ENCODE measurements at regions not wholly inside any gene's neighbourhood (a gene's known extent, or its start where the extent isn't known, plus 50 kb on each side); places are given as distances from the start of the nearest gene placed in this dataset.

- no peak for DNase-seq (ENCODE audit: extremely low spot score, unreplicated experiment)
- peaks cover 1% of the 10 kb centered on the region for H3K36me3 Mint-ChIP-seq (ENCODE audit: unreplicated experiment)
- no peak overlapping the region for H3K27ac Mint-ChIP-seq (ENCODE audit: unreplicated experiment)
- peaks cover 3% of the 10 kb centered on the region for H3K4me1 Mint-ChIP-seq (ENCODE audit: unreplicated experiment)
- no peak for TF ChIP-seq CTCF (IDR thresholded peaks at IDR 0.05)
- H3K27me3 Mint-ChIP-seq (ENCODE audit: unreplicated experiment) = no peaks in the 10 kb centered on the region
- no peak overlapping the region for H3K4me3 Mint-ChIP-seq (ENCODE audit: unreplicated experiment)
- no peaks in the 10 kb centered on the region for H3K9me3 Mint-ChIP-seq (ENCODE audit: unreplicated experiment)
Measured at GRCh38 chr12:30578426-30578825, 117.2 kb downstream of the IPO8 start.

- no peak for TF ChIP-seq CTCF (IDR thresholded peaks at IDR 0.05)
Measured at GRCh38 chr12:30573145-30573544, 122.5 kb downstream of the IPO8 start.

GRCh38 chr12:30570211-30570890 is 125.3 kb downstream of the IPO8 start:
- H3K27me3 Mint-ChIP-seq (ENCODE audit: unreplicated experiment) = peaks cover 24% of the 10 kb centered on the region
- H3K27ac Mint-ChIP-seq (ENCODE audit: unreplicated experiment) = no peak overlapping the region
- no peaks in the 10 kb centered on the region for H3K9me3 Mint-ChIP-seq (ENCODE audit: unreplicated experiment)
- H3K36me3 Mint-ChIP-seq (ENCODE audit: unreplicated experiment) = no peaks in the 10 kb centered on the region
- no peak for TF ChIP-seq CTCF (IDR thresholded peaks at IDR 0.05)
- no peak for DNase-seq (ENCODE audit: extremely low spot score, unreplicated experiment)
- H3K4me1 Mint-ChIP-seq (ENCODE audit: unreplicated experiment) = no peaks in the 10 kb centered on the region
- H3K4me3 Mint-ChIP-seq (ENCODE audit: unreplicated experiment) = no peak overlapping the region

More at GRCh38 chr12:30573145-30573544, 122.5 kb downstream of the IPO8 start:
- no peak overlapping the region for H3K4me3 Mint-ChIP-seq (ENCODE audit: unreplicated experiment)
- DNase-seq (ENCODE audit: extremely low spot score, unreplicated experiment) = no peak
- no peaks in the 10 kb centered on the region for H3K36me3 Mint-ChIP-seq (ENCODE audit: unreplicated experiment)
- H3K9me3 Mint-ChIP-seq (ENCODE audit: unreplicated experiment) = no peaks in the 10 kb centered on the region
- peaks cover 8% of the 10 kb centered on the region for H3K27me3 Mint-ChIP-seq (ENCODE audit: unreplicated experiment)
- no peak overlapping the region for H3K27ac Mint-ChIP-seq (ENCODE audit: unreplicated experiment)
- H3K4me1 Mint-ChIP-seq (ENCODE audit: unreplicated experiment) = no peaks in the 10 kb centered on the region

- Mint-ChIP-seq H3K9me3 (ENCODE audit: unreplicated experiment) (no peaks in the 10 kb centered on the region), H3K27ac (ENCODE audit: unreplicated experiment) (no peak overlapping the region), H3K36me3 (ENCODE audit: unreplicated experiment) (no peaks in the 10 kb centered on the region), H3K4me1 (ENCODE audit: unreplicated experiment) (no peaks in the 10 kb centered on the region), H3K27me3 (ENCODE audit: unreplicated experiment) (peaks cover 26% of the 10 kb centered on the region), H3K4me3 (ENCODE audit: unreplicated experiment) (no peak overlapping the region)
- no peak for TF ChIP-seq CTCF (IDR thresholded peaks at IDR 0.05)
- no peak for DNase-seq (ENCODE audit: extremely low spot score, unreplicated experiment)
Measured at GRCh38 chr12:30569426-30569825, 126.2 kb downstream of the IPO8 start.

GRCh38 chr12:30568453-30568852 is 127.2 kb downstream of the IPO8 start:
- no peak for DNase-seq (ENCODE audit: extremely low spot score, unreplicated experiment)
- Mint-ChIP-seq H3K9me3 (ENCODE audit: unreplicated experiment) (no peaks in the 10 kb centered on the region), H3K4me1 (ENCODE audit: unreplicated experiment) (no peaks in the 10 kb centered on the region), H3K4me3 (ENCODE audit: unreplicated experiment) (no peak overlapping the region), H3K36me3 (ENCODE audit: unreplicated experiment) (no peaks in the 10 kb centered on the region), H3K27me3 (ENCODE audit: unreplicated experiment) (peaks cover 26% of the 10 kb centered on the region), H3K27ac (ENCODE audit: unreplicated experiment) (no peak overlapping the region)
- TF ChIP-seq CTCF (IDR thresholded peaks at IDR 0.05) = no peak

Data from osteocyte (in vitro differentiated cells).